SK-N-SH treated with all-trans-retinoic acid at 6 μM for 48 hours (cell line): ENCODE measurements at regions not wholly inside any gene's neighbourhood (a gene's known extent, or its start where the extent isn't known, plus 50 kb on each side); places are given as distances from the start of the nearest gene placed in this dataset.

ENCODE experiments used
- OSR1 ChIP-seq: fragments of 250-450 bp; sonication (Bioruptor Pico); IDR thresholded peaks from 2 replicates; pipeline ENCODE4 v1.8.0; 2022; ENCODE audit warnings: moderate library complexity, mild to moderate bottlenecking, inconsistent platforms
- TOX ChIP-seq: fragments of 250-450 bp; sonication (Bioruptor Pico); IDR thresholded peaks from 2 replicates; pipeline ENCODE4 v1.8.0; 2021; ENCODE audit warnings: mild to moderate bottlenecking, moderate library complexity, borderline replicate concordance
- TF ChIP-seq, protein P1 (sequence below): fragments of 250-450 bp; sonication (Bioruptor Pico); IDR thresholded peaks from 2 replicates; pipeline ENCODE4 v1.5.0; 2020; ENCODE audit warnings: mild to moderate bottlenecking, moderate library complexity

DNA sequence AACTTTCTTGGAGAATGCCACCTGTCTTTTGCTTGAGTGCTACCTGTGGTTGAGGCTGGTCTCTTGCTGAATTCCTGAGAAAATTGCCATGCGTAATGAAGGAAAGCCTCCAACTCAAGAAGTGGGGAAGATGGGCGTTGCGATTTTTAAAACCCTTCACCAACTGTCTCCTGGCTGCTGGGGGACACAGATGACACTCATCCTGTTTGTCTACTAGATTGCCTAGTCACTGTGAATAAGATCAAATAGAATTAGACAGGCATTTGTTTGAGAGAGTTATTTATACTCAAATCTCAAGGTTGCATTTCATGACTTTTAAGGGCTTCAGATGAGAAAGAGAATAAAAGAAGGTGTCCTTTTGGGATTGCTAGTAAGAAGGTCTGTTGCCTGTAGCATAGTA is 84.3 kb upstream of the MTPN start:
- no peak for TF ChIP-seq TOX (CRISPR knock-in tag)
- TF ChIP-seq, protein P1, sequence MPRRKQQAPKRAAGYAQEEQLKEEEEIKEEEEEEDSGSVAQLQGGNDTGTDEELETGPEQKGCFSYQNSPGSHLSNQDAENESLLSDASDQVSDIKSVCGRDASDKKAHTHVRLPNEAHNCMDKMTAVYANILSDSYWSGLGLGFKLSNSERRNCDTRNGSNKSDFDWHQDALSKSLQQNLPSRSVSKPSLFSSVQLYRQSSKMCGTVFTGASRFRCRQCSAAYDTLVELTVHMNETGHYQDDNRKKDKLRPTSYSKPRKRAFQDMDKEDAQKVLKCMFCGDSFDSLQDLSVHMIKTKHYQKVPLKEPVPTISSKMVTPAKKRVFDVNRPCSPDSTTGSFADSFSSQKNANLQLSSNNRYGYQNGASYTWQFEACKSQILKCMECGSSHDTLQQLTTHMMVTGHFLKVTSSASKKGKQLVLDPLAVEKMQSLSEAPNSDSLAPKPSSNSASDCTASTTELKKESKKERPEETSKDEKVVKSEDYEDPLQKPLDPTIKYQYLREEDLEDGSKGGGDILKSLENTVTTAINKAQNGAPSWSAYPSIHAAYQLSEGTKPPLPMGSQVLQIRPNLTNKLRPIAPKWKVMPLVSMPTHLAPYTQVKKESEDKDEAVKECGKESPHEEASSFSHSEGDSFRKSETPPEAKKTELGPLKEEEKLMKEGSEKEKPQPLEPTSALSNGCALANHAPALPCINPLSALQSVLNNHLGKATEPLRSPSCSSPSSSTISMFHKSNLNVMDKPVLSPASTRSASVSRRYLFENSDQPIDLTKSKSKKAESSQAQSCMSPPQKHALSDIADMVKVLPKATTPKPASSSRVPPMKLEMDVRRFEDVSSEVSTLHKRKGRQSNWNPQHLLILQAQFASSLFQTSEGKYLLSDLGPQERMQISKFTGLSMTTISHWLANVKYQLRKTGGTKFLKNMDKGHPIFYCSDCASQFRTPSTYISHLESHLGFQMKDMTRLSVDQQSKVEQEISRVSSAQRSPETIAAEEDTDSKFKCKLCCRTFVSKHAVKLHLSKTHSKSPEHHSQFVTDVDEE (CRISPR knock-in tag), result no peak
- TF ChIP-seq OSR1 (CRISPR knock-in tag), result no peak
